Fibroblast of pulmonary artery (primary cell): ENCODE measurements at regions not wholly inside any gene's neighbourhood (a gene's known extent, or its start where the extent isn't known, plus 50 kb on each side); places are given as distances from the start of the nearest gene placed in this dataset.

ENCODE experiments used
- DNase-seq: peaks from one replicate; pipeline ENCODE4 v3.0.0-alpha.2; 2010; ENCODE audit warnings: low read depth
- H3K4me3 ChIP-seq: replicated peaks from 2 replicates; pipeline ENCODE4 v1.5.1; 2011; ENCODE audit warnings: low read depth, mild to moderate bottlenecking, control low read depth, low read length, moderate library complexity
- TF ChIP-seq, protein P1 (sequence below): IDR thresholded peaks from 2 replicates; pipeline ENCODE4 v1.5.1; 2011; ENCODE audit warnings: mild to moderate bottlenecking, control low read depth, low read length, inconsistent platforms; ENCODE audit errors: missing control alignments

- H3K4me3 ChIP-seq, result no peak overlapping the region
- DNase-seq, result no peak
- TF ChIP-seq, protein P1, sequence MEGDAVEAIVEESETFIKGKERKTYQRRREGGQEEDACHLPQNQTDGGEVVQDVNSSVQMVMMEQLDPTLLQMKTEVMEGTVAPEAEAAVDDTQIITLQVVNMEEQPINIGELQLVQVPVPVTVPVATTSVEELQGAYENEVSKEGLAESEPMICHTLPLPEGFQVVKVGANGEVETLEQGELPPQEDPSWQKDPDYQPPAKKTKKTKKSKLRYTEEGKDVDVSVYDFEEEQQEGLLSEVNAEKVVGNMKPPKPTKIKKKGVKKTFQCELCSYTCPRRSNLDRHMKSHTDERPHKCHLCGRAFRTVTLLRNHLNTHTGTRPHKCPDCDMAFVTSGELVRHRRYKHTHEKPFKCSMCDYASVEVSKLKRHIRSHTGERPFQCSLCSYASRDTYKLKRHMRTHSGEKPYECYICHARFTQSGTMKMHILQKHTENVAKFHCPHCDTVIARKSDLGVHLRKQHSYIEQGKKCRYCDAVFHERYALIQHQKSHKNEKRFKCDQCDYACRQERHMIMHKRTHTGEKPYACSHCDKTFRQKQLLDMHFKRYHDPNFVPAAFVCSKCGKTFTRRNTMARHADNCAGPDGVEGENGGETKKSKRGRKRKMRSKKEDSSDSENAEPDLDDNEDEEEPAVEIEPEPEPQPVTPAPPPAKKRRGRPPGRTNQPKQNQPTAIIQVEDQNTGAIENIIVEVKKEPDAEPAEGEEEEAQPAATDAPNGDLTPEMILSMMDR, result no peak
Measured at GRCh38 chr3:124588794-124589193, 141.5 kb upstream of the UMPS start.

DNA sequence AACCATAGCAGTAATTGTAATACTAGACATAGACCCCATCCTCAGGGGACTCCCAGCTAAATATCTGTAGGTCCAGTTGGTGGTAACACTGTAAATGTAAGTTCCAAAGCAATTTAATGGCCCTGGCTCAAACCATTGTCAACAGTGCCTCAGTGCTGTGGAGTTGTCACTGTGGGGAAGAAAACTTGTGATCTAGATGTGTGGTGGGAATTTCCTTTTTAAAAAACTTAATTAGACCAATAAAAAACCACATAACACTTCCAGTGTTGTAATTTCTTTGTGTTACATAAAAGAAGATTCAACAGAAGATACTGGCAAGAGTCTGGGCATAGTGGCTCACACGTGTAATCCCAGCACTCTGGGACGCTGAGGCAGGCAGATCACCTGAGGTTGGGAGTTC lies 138.6 kb upstream of the UMPS start:
- no peak for DNase-seq
- TF ChIP-seq, protein P1, result no peak
- no peak overlapping the region for H3K4me3 ChIP-seq

- no peak for DNase-seq
- no peak overlapping the region for H3K4me3 ChIP-seq
- TF ChIP-seq, protein P1, result no peak
Measured at GRCh38 chr3:124592658-124593441, 137.4 kb upstream of the UMPS start.

- H3K4me3 ChIP-seq, result no peak overlapping the region
- no peak for DNase-seq
- TF ChIP-seq, protein P1, result no peak
Measured at GRCh38 chr3:124593442-124593829, 136.8 kb upstream of the UMPS start.

DNA sequence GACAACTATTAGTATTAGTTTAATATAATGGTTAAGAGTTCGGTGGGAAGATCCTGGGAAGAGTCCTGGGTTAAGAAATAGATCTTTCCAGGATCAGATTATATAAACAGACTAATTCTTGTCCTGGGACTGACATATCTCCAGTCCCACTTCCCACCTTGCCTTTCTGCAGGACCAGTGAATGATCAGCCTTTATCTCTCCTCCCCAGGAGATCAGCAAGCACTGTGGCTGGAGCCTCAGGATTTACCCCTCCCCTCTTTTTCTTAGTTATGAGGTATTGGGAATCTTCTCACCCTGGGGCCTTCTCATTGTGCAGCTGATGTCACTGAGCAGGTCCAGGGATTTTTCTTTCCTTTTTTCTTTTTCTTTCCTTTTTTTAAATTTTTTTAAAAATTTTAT lies 135.7 kb upstream of the UMPS start:
- TF ChIP-seq, protein P1, result no peak
- no peak overlapping the region for H3K4me3 ChIP-seq
- no peak for DNase-seq

- no peak for DNase-seq
- no peak overlapping the region for H3K4me3 ChIP-seq
- TF ChIP-seq, protein P1, result no peak
Measured at GRCh38 chr3:124597273-124597672, 133.0 kb upstream of the UMPS start.

DNA sequence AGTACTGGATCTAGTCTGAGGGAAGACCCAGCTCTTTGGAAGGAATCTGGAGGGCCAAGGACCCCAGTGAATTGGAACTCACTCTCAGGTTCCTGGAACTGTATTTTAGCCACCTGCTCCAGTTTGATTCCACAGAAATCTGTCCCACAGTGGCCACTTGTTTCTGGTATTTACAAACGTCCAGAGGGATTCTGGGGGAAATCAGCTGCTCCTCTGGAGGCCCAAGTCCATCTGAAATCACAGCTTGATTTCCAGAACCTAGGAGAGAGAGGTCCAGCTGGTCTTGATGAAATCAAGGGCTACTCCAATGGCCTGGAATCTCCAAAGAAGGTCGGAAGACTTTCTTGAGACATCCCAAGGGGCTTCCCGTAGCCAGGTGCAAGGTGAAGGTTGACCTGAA lies 132.3 kb upstream of the UMPS start:
- no peak overlapping the region for H3K4me3 ChIP-seq
- no peak for DNase-seq
- TF ChIP-seq, protein P1, result no peak
